CD4-positive, alpha-beta T cell (primary cell): ENCODE measurements at regions not wholly inside any gene's neighbourhood (a gene's known extent, or its start where the extent isn't known, plus 50 kb on each side); places are given as distances from the start of the nearest gene placed in this dataset.

Experiments
- ATAC-seq: fragments of 200-7000 bp; cut with Tn5 transposase; one replicate; pipeline ENCODE4 v1.10.0; 2022; ENCODE audit warnings: mild to moderate bottlenecking; ENCODE audit not compliant: poor library complexity
- CTCF ChIA-PET: fragments of 350-600 bp; sonication (Branson Sonifier 250); formaldehyde crosslinking; loops from one replicate; lab custom pipeline; 2021; ENCODE audit warnings: antibody characterized with exemption, inconsistent platforms; lab: Charles Lee
- POLR2A ChIA-PET: fragments of 350-600 bp; sonication (Branson Sonifier 250); formaldehyde crosslinking; loops from one replicate; lab custom pipeline; 2021; ENCODE audit warnings: antibody characterized with exemption, inconsistent platforms; lab: Charles Lee
- DNase-seq, 14 experiments: peaks; one replicate each; pipeline ENCODE4 v3.0.0-alpha.2; 2013 to 2020; ENCODE audit warnings: mixed read lengths in 2 of 14
- H3K27ac ChIP-seq, 2 donors: one replicate each; pipeline versions ENCODE4 v1.5.1 to v1.7.0; 2013; ENCODE audit warnings: low read length in 2 of 2, low read depth in 1 of 2, mild to moderate bottlenecking in 1 of 2
- H3K27me3 ChIP-seq, 2 experiments: 1 replicate in 1 of 2; 2 replicates in 1 of 2; pipeline versions ENCODE4 v1.6.1 to v1.7.0; 2013; ENCODE audit warnings: low read length in 2 of 2, control low read depth in 1 of 2, mild to moderate bottlenecking in 1 of 2, moderate library complexity in 1 of 2; ENCODE audit not compliant: insufficient read depth in 2 of 2, control insufficient read depth in 1 of 2
- H3K36me3 ChIP-seq: one replicate; pipeline ENCODE4 v1.6.1; 2013; ENCODE audit warnings: low read length, control low read depth; ENCODE audit not compliant: insufficient read depth
- H3K4me1 ChIP-seq: one replicate; pipeline ENCODE4 v1.6.1; 2013; ENCODE audit warnings: low read length, control low read depth; ENCODE audit not compliant: insufficient read depth
- H3K4me3 ChIP-seq: one replicate; pipeline ENCODE4 v1.5.1; 2013; ENCODE audit warnings: mild to moderate bottlenecking, low read length, moderate library complexity
- H3K9me3 ChIP-seq, 2 experiments: 1 replicate in 1 of 2; 2 replicates in 1 of 2; pipeline versions ENCODE4 v1.6.1 to v1.7.0; 2013; ENCODE audit warnings: low read length in 2 of 2, mild to moderate bottlenecking in 2 of 2, control low read depth in 1 of 2, moderate library complexity in 1 of 2; ENCODE audit not compliant: control insufficient read depth in 1 of 2, insufficient read depth in 1 of 2
- H3K27ac Mint-ChIP-seq: one replicate; pipeline ENCODE4 v1.8.0; 2020; ENCODE audit warnings: mixed read lengths
- H3K27me3 Mint-ChIP-seq: one replicate; pipeline ENCODE4 v1.8.0; 2021; ENCODE audit warnings: mixed read lengths
- H3K36me3 Mint-ChIP-seq: one replicate; pipeline ENCODE4 v1.8.0; 2021; ENCODE audit warnings: low read depth, mixed read lengths
- H3K4me1 Mint-ChIP-seq: one replicate; pipeline ENCODE4 v1.8.0; 2021; ENCODE audit warnings: low read depth, mixed read lengths
- H3K4me3 Mint-ChIP-seq: one replicate; pipeline ENCODE4 v1.8.0; 2020; ENCODE audit warnings: mild to moderate bottlenecking, mixed read lengths
- H3K9me3 Mint-ChIP-seq: one replicate; pipeline ENCODE4 v1.8.0; 2020; ENCODE audit warnings: mixed read lengths
- intact Hi-C, 2 experiments: fragments of 100-400 bp; cut with DNase I in 1 of 2; cut with micrococcal nuclease in 1 of 2; formaldehyde crosslinking; loops; one replicate each; pipeline versions ENCODE4 v1.15.1 to v1.9.0; 2023 to 2025; cut with DNase I, micrococcal nuclease
- TF ChIP-seq, protein P1 (sequence below): fragments of 200-600 bp; IDR thresholded peaks from one replicate; pipeline ENCODE4 v1.8.0; 2022; ENCODE audit warnings: antibody characterized with exemption, mild to moderate bottlenecking

DNA sequence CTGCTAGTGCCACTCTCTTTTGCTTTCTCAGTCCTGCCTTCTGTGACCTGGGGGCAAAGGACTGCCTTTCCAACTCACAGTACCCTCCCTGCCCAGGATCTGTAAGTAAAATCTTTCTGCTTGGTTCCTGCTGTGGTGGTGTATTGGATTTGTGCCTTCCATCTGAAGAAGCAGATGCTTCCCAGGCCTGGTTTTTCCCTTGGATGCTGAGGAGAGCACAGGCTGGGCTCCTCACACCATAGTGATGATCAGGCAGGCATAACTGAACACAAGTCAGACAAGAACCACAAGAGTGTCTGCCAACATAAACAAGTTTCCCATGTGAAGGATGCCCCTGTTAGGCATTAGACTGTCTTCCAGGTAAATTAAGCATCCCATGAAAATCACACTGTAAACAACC is 121.3 kb upstream of the NRXN1 start:
- TF ChIP-seq, protein P1, sequence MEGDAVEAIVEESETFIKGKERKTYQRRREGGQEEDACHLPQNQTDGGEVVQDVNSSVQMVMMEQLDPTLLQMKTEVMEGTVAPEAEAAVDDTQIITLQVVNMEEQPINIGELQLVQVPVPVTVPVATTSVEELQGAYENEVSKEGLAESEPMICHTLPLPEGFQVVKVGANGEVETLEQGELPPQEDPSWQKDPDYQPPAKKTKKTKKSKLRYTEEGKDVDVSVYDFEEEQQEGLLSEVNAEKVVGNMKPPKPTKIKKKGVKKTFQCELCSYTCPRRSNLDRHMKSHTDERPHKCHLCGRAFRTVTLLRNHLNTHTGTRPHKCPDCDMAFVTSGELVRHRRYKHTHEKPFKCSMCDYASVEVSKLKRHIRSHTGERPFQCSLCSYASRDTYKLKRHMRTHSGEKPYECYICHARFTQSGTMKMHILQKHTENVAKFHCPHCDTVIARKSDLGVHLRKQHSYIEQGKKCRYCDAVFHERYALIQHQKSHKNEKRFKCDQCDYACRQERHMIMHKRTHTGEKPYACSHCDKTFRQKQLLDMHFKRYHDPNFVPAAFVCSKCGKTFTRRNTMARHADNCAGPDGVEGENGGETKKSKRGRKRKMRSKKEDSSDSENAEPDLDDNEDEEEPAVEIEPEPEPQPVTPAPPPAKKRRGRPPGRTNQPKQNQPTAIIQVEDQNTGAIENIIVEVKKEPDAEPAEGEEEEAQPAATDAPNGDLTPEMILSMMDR: no peak
- intact Hi-C loops: no loop called here
- ChIA-PET POLR2A (no interaction called here), CTCF (no interaction called here)
- Histone ChIP-seq H3K4me1 (no peaks in the 10 kb centered on the region), H3K27me3 (no peaks in the 10 kb centered on the region), H3K9me3 (peaks cover 4 to 8% of the 10 kb centered on the region in 2 experiments), H3K4me3 (no peak overlapping the region), H3K36me3 (no peaks in the 10 kb centered on the region), H3K27ac (no peak overlapping the region)
- H3K27ac Mint-ChIP-seq: no peak overlapping the region
- no peak for DNase-seq
- no peaks in the 10 kb centered on the region for H3K27me3 Mint-ChIP-seq
- H3K4me3 Mint-ChIP-seq: no peak overlapping the region
- ATAC-seq: no peak
- no peaks in the 10 kb centered on the region for H3K4me1 Mint-ChIP-seq
- no peaks in the 10 kb centered on the region for H3K36me3 Mint-ChIP-seq
- H3K9me3 Mint-ChIP-seq: peaks cover 8% of the 10 kb centered on the region

DNA sequence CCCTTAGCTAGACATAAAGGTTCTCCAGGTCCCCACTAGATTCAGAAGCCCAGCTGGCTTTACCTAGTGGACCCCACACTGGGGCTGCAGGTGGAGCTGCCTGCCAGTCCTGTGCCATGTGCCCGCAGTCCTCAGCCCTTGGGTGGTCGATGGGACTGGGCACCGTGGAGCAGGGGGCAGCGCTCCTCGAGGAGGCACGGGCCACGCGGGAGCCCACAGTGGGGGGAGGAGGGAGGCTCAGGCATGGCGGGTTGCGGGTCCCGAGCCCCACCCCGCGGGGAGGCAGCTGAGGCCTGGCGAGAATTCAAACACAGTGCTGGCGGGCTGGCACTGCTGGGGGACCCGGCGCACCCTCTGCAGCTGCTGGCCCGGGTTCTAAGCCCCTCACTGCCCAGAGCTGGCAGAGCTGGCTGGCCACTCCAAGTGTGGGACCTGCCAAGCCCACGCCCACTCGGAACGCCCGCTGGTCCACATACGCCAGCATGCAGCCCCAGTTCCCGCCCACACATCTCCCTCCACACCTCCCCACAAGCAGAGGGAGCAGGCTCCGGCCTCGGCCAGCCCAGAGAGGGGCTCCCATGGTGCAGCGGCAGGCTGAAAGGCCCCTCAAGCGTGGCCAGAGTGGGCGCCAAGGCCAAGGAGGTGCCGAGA is 119.7 kb upstream of the NRXN1 start:
- DNase-seq (peak in 1 of 14 experiments; percentile 6), ATAC-seq (no peak)
- H3K4me1 ChIP-seq: no peaks in the 10 kb centered on the region
- H3K4me3 ChIP-seq: no peak overlapping the region
- H3K9me3 ChIP-seq: peaks cover 4 to 8% of the 10 kb centered on the region in 2 experiments
- no peaks in the 10 kb centered on the region for H3K36me3 ChIP-seq
- POLR2A ChIA-PET: no interaction called here
- no peak overlapping the region for H3K27ac ChIP-seq
- TF ChIP-seq, protein P1: no peak
- no peaks in the 10 kb centered on the region for H3K27me3 ChIP-seq
- H3K27me3 Mint-ChIP-seq: no peaks in the 10 kb centered on the region
- no peaks in the 10 kb centered on the region for H3K36me3 Mint-ChIP-seq
- H3K4me3 Mint-ChIP-seq: no peak overlapping the region
- no peak overlapping the region for H3K27ac Mint-ChIP-seq
- intact Hi-C loops: no loop called here
- CTCF ChIA-PET: no interaction called here
- H3K9me3 Mint-ChIP-seq: peaks cover 8% of the 10 kb centered on the region
- H3K4me1 Mint-ChIP-seq: no peaks in the 10 kb centered on the region

DNA sequence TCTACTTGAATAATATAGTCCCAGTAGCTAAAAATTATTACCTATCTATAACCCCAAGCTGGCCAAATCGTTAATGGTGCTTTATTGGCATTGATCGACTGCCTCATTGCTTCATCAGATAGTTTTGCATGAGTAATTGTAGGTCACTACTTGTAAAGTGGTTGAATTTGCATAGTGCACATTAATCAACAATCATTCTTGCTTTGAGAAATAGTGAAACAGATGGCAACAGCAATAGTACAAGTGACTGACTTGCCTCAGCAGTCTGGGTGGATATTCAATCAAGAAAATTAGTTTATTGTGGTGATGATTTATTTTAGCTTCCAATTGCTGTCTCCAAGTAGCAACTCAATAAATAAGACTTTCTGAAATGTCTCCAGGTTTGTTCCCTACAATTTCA is 117.8 kb upstream of the NRXN1 start:
- ATAC-seq: no peak
- Histone ChIP-seq H3K4me3 (no peak overlapping the region), H3K4me1 (no peaks in the 10 kb centered on the region), H3K27me3 (no peaks in the 10 kb centered on the region), H3K36me3 (no peaks in the 10 kb centered on the region), H3K27ac (no peak overlapping the region), H3K9me3 (peaks cover 4 to 8% of the 10 kb centered on the region in 2 experiments)
- intact Hi-C loops: no loop called here
- H3K36me3 Mint-ChIP-seq: no peaks in the 10 kb centered on the region
- peaks cover 7% of the 10 kb centered on the region for H3K9me3 Mint-ChIP-seq
- POLR2A ChIA-PET: no interaction called here
- no peak overlapping the region for H3K4me3 Mint-ChIP-seq
- TF ChIP-seq, protein P1: no peak
- no peaks in the 10 kb centered on the region for H3K27me3 Mint-ChIP-seq
- H3K27ac Mint-ChIP-seq: no peak overlapping the region
- no peak for DNase-seq
- H3K4me1 Mint-ChIP-seq: no peaks in the 10 kb centered on the region
- CTCF ChIA-PET: no interaction called here
